HEK293 (cell line): ENCODE measurements at regions not wholly inside any gene's neighbourhood (a gene's known extent, or its start where the extent isn't known, plus 50 kb on each side); places are given as distances from the start of the nearest gene placed in this dataset.
A peak's percentile ranks its signal among the peaks of the same experiment; 100 is the strongest.

Experiments
- CTCF ChIA-PET: fragments of 350-600 bp; formaldehyde crosslinking; extraction: SDS; loops from one replicate; lab custom pipeline; 2021; ENCODE audit warnings: antibody characterized with exemption; lab: Yijun Ruan, JAX
- POLR2A ChIA-PET: fragments of 300-600 bp; formaldehyde crosslinking; extraction: SDS; loops from one replicate; lab custom pipeline; 2020; ENCODE audit warnings: antibody characterized with exemption, inconsistent platforms; lab: Yijun Ruan, JAX
- H3K27ac ChIP-seq: fragments of 200-500 bp; sonication (Bioruptor generic); 2 replicates; pipeline ENCODE4 v1.5.1; 2014; ENCODE audit warnings: low read depth, low read length, control low read depth, inconsistent platforms; ENCODE audit errors: extremely low read depth
- H3K36me3 ChIP-seq, 2 experiments: fragments of 200-500 bp in 1 of 2; sonication (Bioruptor generic) in 1 of 2; 1 replicate in 1 of 2; 2 replicates in 1 of 2; pipeline ENCODE4 v1.5.1; 2014 to 2017; ENCODE audit warnings: inconsistent platforms in 2 of 2, low read length in 2 of 2; ENCODE audit not compliant: control insufficient read depth in 2 of 2, insufficient read depth in 1 of 2
- H3K4me1 ChIP-seq: fragments of 200-500 bp; sonication (Bioruptor generic); 2 replicates; pipeline ENCODE4 v1.5.1; 2014; ENCODE audit warnings: mild to moderate bottlenecking, low read length, inconsistent platforms; ENCODE audit not compliant: control insufficient read depth, insufficient read depth
- H3K4me3 ChIP-seq: 2 replicates; pipeline ENCODE4 v1.5.1; 2011; ENCODE audit warnings: low read depth, mild to moderate bottlenecking, control low read depth, low read length, moderate library complexity
- H3K9me3 ChIP-seq: fragments of 200-500 bp; sonication (Bioruptor generic); 2 replicates; pipeline ENCODE4 v1.5.1; 2014; ENCODE audit warnings: low read depth, low read length, inconsistent platforms; ENCODE audit not compliant: control insufficient read depth, insufficient read depth
- GLI4 ChIP-seq: fragments of 450-650 bp; formaldehyde crosslinking; IDR thresholded peaks from 2 replicates; pipeline ENCODE4 v1.5.1; 2016; ENCODE audit warnings: missing biosample characterization, missing genetic modification characterization
- MYNN ChIP-seq: fragments of 450-650 bp; formaldehyde crosslinking; IDR thresholded peaks from 2 replicates; pipeline ENCODE4 v1.5.1; 2016; ENCODE audit warnings: missing biosample characterization, missing genetic modification characterization, borderline replicate concordance
- PRDM2 ChIP-seq: fragments of 450-650 bp; formaldehyde crosslinking; IDR thresholded peaks from 2 replicates; pipeline ENCODE4 v1.5.1; 2016; ENCODE audit warnings: missing biosample characterization, missing genetic modification characterization, borderline replicate concordance
- REPIN1 ChIP-seq: fragments of 450-650 bp; formaldehyde crosslinking; IDR thresholded peaks from 2 replicates; pipeline ENCODE4 v1.5.1; 2017; ENCODE audit warnings: missing biosample characterization, missing genetic modification characterization, low read depth
- SALL2 ChIP-seq: fragments of 450-650 bp; formaldehyde crosslinking; IDR thresholded peaks from 2 replicates; pipeline ENCODE4 v1.5.0; 2017; ENCODE audit warnings: missing biosample characterization, mild to moderate bottlenecking, missing genetic modification characterization, borderline replicate concordance
- SCRT2 ChIP-seq: fragments of 450-650 bp; formaldehyde crosslinking; IDR thresholded peaks from 2 replicates; pipeline ENCODE4 v1.5.1; 2016; ENCODE audit warnings: missing biosample characterization, missing genetic modification characterization
- ZIC2 ChIP-seq: fragments of 450-650 bp; formaldehyde crosslinking; IDR thresholded peaks from 2 replicates; pipeline ENCODE4 v1.5.1; 2016; ENCODE audit warnings: missing biosample characterization, missing genetic modification characterization
- ZNF148 ChIP-seq: fragments of 450-650 bp; formaldehyde crosslinking; IDR thresholded peaks from 2 replicates; pipeline ENCODE4 v1.5.0; 2017; ENCODE audit warnings: missing biosample characterization, missing genetic modification characterization, borderline replicate concordance
- ZNF2 ChIP-seq: fragments of 450-650 bp; formaldehyde crosslinking; IDR thresholded peaks from 2 replicates; pipeline ENCODE4 v1.5.1; 2016; ENCODE audit warnings: missing biosample characterization, missing genetic modification characterization
- ZNF24 ChIP-seq: fragments of 450-650 bp; formaldehyde crosslinking; IDR thresholded peaks from 2 replicates; pipeline ENCODE4 v1.5.1; 2016; ENCODE audit warnings: missing biosample characterization, missing genetic modification characterization
- ZNF274 ChIP-seq, 2 experiments: fragments of 200-500 bp in 1 of 2; fragments of 450-650 bp in 1 of 2; sonication (Bioruptor generic) in 1 of 2; formaldehyde crosslinking in 1 of 2; IDR thresholded peaks; 2 replicates each; pipeline versions ENCODE4 v1.5.1 to v1.6.1; 2014 to 2016; ENCODE audit warnings: borderline replicate concordance in 1 of 2, inconsistent platforms in 1 of 2, low read length in 1 of 2, missing biosample characterization in 1 of 2, missing genetic modification characterization in 1 of 2
- ZNF311 ChIP-seq: fragments of 450-650 bp; formaldehyde crosslinking; IDR thresholded peaks from 2 replicates; pipeline ENCODE4 v1.5.1; 2017; ENCODE audit warnings: missing biosample characterization, missing genetic modification characterization, borderline replicate concordance
- ZNF501 ChIP-seq: fragments of 450-650 bp; formaldehyde crosslinking; IDR thresholded peaks from 2 replicates; pipeline ENCODE4 v1.5.1; 2016; ENCODE audit warnings: missing biosample characterization, missing genetic modification characterization
- ZNF514 ChIP-seq: fragments of 450-650 bp; formaldehyde crosslinking; IDR thresholded peaks from 2 replicates; pipeline ENCODE4 v1.5.1; 2016; ENCODE audit warnings: missing biosample characterization, missing genetic modification characterization
- ZNF555 ChIP-seq: fragments of 450-650 bp; formaldehyde crosslinking; conservative IDR thresholded peaks from 2 replicates; pipeline ENCODE4 v1.5.1; 2017; ENCODE audit warnings: missing biosample characterization, mild to moderate bottlenecking, missing genetic modification characterization, inconsistent platforms
- ZNF560 ChIP-seq: fragments of 450-650 bp; formaldehyde crosslinking; IDR thresholded peaks from 2 replicates; pipeline ENCODE4 v1.5.1; 2017; ENCODE audit warnings: missing biosample characterization, missing genetic modification characterization, borderline replicate concordance
- ZNF571 ChIP-seq: fragments of 450-650 bp; formaldehyde crosslinking; IDR thresholded peaks from 2 replicates; pipeline ENCODE4 v1.5.0; 2017; ENCODE audit warnings: missing biosample characterization, missing genetic modification characterization
- ZNF623 ChIP-seq: fragments of 450-650 bp; formaldehyde crosslinking; IDR thresholded peaks from 2 replicates; pipeline ENCODE4 v1.5.1; 2016; ENCODE audit warnings: missing biosample characterization, missing genetic modification characterization
- ZNF624 ChIP-seq: fragments of 450-650 bp; formaldehyde crosslinking; IDR thresholded peaks from 2 replicates; pipeline ENCODE4 v1.5.1; 2017; ENCODE audit warnings: missing biosample characterization, missing genetic modification characterization
- ZNF629 ChIP-seq: fragments of 450-650 bp; formaldehyde crosslinking; IDR thresholded peaks from 2 replicates; pipeline ENCODE4 v1.5.1; 2017; ENCODE audit warnings: missing biosample characterization, missing genetic modification characterization
- ZNF639 ChIP-seq: fragments of 450-650 bp; formaldehyde crosslinking; IDR thresholded peaks from 2 replicates; pipeline ENCODE4 v1.5.1; 2016; ENCODE audit warnings: missing biosample characterization, missing genetic modification characterization
- ZNF830 ChIP-seq: fragments of 450-650 bp; IDR thresholded peaks from 2 replicates; pipeline ENCODE4 v1.5.0; 2018; ENCODE audit warnings: missing biosample characterization, missing genetic modification characterization, low read depth, mild to moderate bottlenecking, moderate library complexity

GRCh38 chr3:72636969-72637597, 211.2 kb downstream of the SHQ1 start:
- Histone ChIP-seq H3K9me3 (no peaks in the 10 kb centered on the region), H3K4me1 (no peaks in the 10 kb centered on the region), H3K4me3 (no peak overlapping the region), H3K27ac (no peak overlapping the region), H3K36me3 (no peaks in the 10 kb centered on the region)
- TF ChIP-seq ZNF830 (tag by site-specific recombination) (no peak), ZIC2 (tag by site-specific recombination) (no peak), SCRT2 (no peak), ZNF624 (tag by site-specific recombination) (no peak), ZNF639 (tag by site-specific recombination) (no peak), ZNF555 (no peak), SALL2 (no peak), REPIN1 (no peak)
- ChIA-PET CTCF (interaction anchor here (0.6 kb wide), 1 partner anchor 102 kb away, joined by 5 read pairs; no protein-coding TSS in a partner anchor), POLR2A (no interaction called here)

- no peak overlapping the region for H3K27ac ChIP-seq
- H3K9me3 ChIP-seq: no peaks in the 10 kb centered on the region
- no peak overlapping the region for H3K4me3 ChIP-seq
- no peaks in the 10 kb centered on the region for H3K36me3 ChIP-seq
- ChIA-PET CTCF (interaction anchor here (0.8 kb wide), 1 partner anchor 31 kb away, joined by 4 read pairs; no protein-coding TSS in a partner anchor), POLR2A (no interaction called here)
- TF ChIP-seq ZNF24: 0 out of 2 replicates have a peak, but pooled peaks have one; percentile 40
- no peak for TF ChIP-seq GLI4
- H3K4me1 ChIP-seq: no peaks in the 10 kb centered on the region
These were observed 212.7 kb downstream of the SHQ1 start for GRCh38 chr3:72635551-72635950.

GRCh38 chr3:72634128-72634527, 214.1 kb downstream of the SHQ1 start:
- Histone ChIP-seq H3K4me3 (no peak overlapping the region), H3K9me3 (no peaks in the 10 kb centered on the region), H3K27ac (no peak overlapping the region), H3K4me1 (no peaks in the 10 kb centered on the region), H3K36me3 (no peaks in the 10 kb centered on the region)
- ChIA-PET POLR2A (no interaction called here), CTCF (no interaction called here)
- TF ChIP-seq ZNF311 (tag by site-specific recombination): no peak
- no peak for TF ChIP-seq ZNF629 (tag by site-specific recombination)
- no peak for TF ChIP-seq ZNF274 (IDR thresholded peaks at IDR 0.05; ENCODE audit: low read length)
- TF ChIP-seq ZNF274 (tag by site-specific recombination; IDR thresholded peaks at IDR 0.05; ENCODE audit: borderline replicate concordance): no peak
- no peak for TF ChIP-seq ZNF623 (tag by site-specific recombination)
- no peak for TF ChIP-seq ZNF514 (tag by site-specific recombination)
- no peak for TF ChIP-seq ZNF501 (tag by site-specific recombination)
- TF ChIP-seq REPIN1: no peak
- TF ChIP-seq ZNF148 (tag by site-specific recombination): no peak
- TF ChIP-seq MYNN (tag by site-specific recombination): no peak
- TF ChIP-seq PRDM2 (tag by site-specific recombination): no peak
- no peak for TF ChIP-seq ZNF2 (tag by site-specific recombination)
- no peak for TF ChIP-seq ZNF560 (tag by site-specific recombination)
- no peak for TF ChIP-seq ZNF571 (tag by site-specific recombination)
